Gastroesophageal sphincter (tissue), 4 donors: ENCODE measurements at regions not wholly inside any gene's neighbourhood (a gene's known extent, or its start where the extent isn't known, plus 50 kb on each side); places are given as distances from the start of the nearest gene placed in this dataset.

Experiments used
- ATAC-seq: fragments of 150-250 bp; one replicate; pipeline ENCODE4 v1.9.1; 2016; ENCODE audit warnings: mild to moderate bottlenecking, moderate library complexity
- H3K27ac ChIP-seq, 4 donors: fragments of 200-600 bp; sonication (generic) in 3 of 4; 1 replicate in 3 of 4; 2 replicates in 1 of 4; pipeline ENCODE4 v1.5.1; 2016 to 2019
- H3K27me3 ChIP-seq: fragments of 200-600 bp; sonication (generic); one replicate; pipeline ENCODE4 v1.5.1; 2019
- H3K36me3 ChIP-seq, 2 donors: fragments of 200-600 bp; sonication (generic); one replicate each; pipeline ENCODE4 v1.5.1; 2019; ENCODE audit warnings: control low read depth in 1 of 2
- H3K4me1 ChIP-seq, 3 donors: fragments of 200-600 bp; sonication (generic); 1 replicate in 2 of 3; 2 replicates in 1 of 3; pipeline ENCODE4 v1.5.1; 2016 to 2019; ENCODE audit warnings: control low read depth in 2 of 3
- H3K4me3 ChIP-seq, 2 donors: fragments of 200-600 bp; sonication (generic); one replicate each; pipeline ENCODE4 v1.5.1; 2019; ENCODE audit warnings: mild to moderate bottlenecking in 1 of 2, moderate library complexity in 1 of 2
- H3K9me3 ChIP-seq, 3 donors: fragments of 200-600 bp; sonication (generic); one replicate each; pipeline ENCODE4 v1.5.1; 2017 to 2019; ENCODE audit warnings: control low read depth in 2 of 3
- CTCF ChIP-seq, 4 experiments: fragments of 200-600 bp in 2 of 4; fragments of 450-650 bp in 2 of 4; sonication (generic) in 1 of 4; IDR thresholded peaks; one replicate each; pipeline ENCODE4 v1.5.1; 2017 to 2019; ENCODE audit warnings: antibody characterized with exemption in 4 of 4, mild to moderate bottlenecking in 2 of 4, moderate library complexity in 2 of 4
- EP300 ChIP-seq: sonication (generic); formaldehyde crosslinking; IDR thresholded peaks from one replicate; pipeline ENCODE4 v1.6.1; 2017; ENCODE audit warnings: antibody characterized with exemption, mild to moderate bottlenecking
- POLR2A ChIP-seq, 2 donors: fragments of 450-650 bp; IDR thresholded peaks; one replicate each; pipeline ENCODE4 v1.6.1; 2017; ENCODE audit warnings: antibody characterized with exemption in 2 of 2, mild to moderate bottlenecking in 2 of 2, moderate library complexity in 1 of 2
- POLR2AphosphoS5 ChIP-seq: sonication (generic); formaldehyde crosslinking; IDR thresholded peaks from one replicate; pipeline ENCODE4 v1.6.1; 2017; ENCODE audit warnings: antibody characterized with exemption
- WGBS, 2 donors: methylation state at CpG; one replicate each; pipeline ENCODE4 v1.1.5; 2018; ENCODE audit warnings: low coverage in 1 of 2; 5-methylcytosine and 5-hydroxymethylcytosine counted together

GRCh38 chr15:62631076-62631724 is 411.3 kb upstream of the TPM1 start:
- WGBS, 2 donors, result 100% methylated on average over 1 to 2 of the region's 2 CpGs
- Histone ChIP-seq H3K9me3 (no peaks in the 10 kb centered on the region), H3K4me3 (no peak overlapping the region), H3K27me3 (no peaks in the 10 kb centered on the region), H3K4me1 (no peaks in the 10 kb centered on the region), H3K36me3 (no peaks in the 10 kb centered on the region), H3K27ac (no peak overlapping the region)
- ATAC-seq, result no peak
- TF ChIP-seq POLR2A (IDR thresholded peaks at IDR 0.05) (no peak), EP300 (no peak)

GRCh38 chr15:62636823-62637573 is 405.5 kb upstream of the TPM1 start:
- Histone ChIP-seq H3K27ac (no peak overlapping the region), H3K4me3 (no peak overlapping the region), H3K9me3 (no peaks in the 10 kb centered on the region), H3K36me3 (no peaks in the 10 kb centered on the region), H3K4me1 (no peaks in the 10 kb centered on the region), H3K27me3 (no peaks in the 10 kb centered on the region)
- 75 to 92% methylated on average over 3 to 8 of the region's 9 CpGs for WGBS, 2 donors
- TF ChIP-seq EP300, result no peak
- no peak for TF ChIP-seq POLR2AphosphoS5
- no peak for TF ChIP-seq CTCF (IDR thresholded peaks at IDR 0.05)
- no peak for TF ChIP-seq POLR2A (IDR thresholded peaks at IDR 0.05)
- ATAC-seq, result no peak

- no peaks in the 10 kb centered on the region for H3K9me3 ChIP-seq
- no peak overlapping the region for H3K27ac ChIP-seq
- H3K36me3 ChIP-seq, result no peaks in the 10 kb centered on the region
- no peak for ATAC-seq
- no peaks in the 10 kb centered on the region for H3K27me3 ChIP-seq
- TF ChIP-seq POLR2A (IDR thresholded peaks at IDR 0.05), result no peak
- TF ChIP-seq CTCF (IDR thresholded peaks at IDR 0.05), result no peak
- no peak for TF ChIP-seq EP300
- TF ChIP-seq POLR2AphosphoS5, result no peak
- H3K4me1 ChIP-seq, result no peaks in the 10 kb centered on the region
- 70 to 83% methylated on average over 2 to 4 of the region's 5 CpGs for WGBS, 2 donors
- H3K4me3 ChIP-seq, result no peak overlapping the region
Observed at GRCh38 chr15:62637574-62637897, 405.0 kb upstream of the TPM1 start.

GRCh38 chr15:62637950-62638619 is 404.5 kb upstream of the TPM1 start:
- Histone ChIP-seq H3K27ac (no peak overlapping the region), H3K4me3 (no peak overlapping the region), H3K9me3 (no peaks in the 10 kb centered on the region), H3K4me1 (no peaks in the 10 kb centered on the region), H3K27me3 (no peaks in the 10 kb centered on the region), H3K36me3 (no peaks in the 10 kb centered on the region)
- ATAC-seq, result no peak
- WGBS, 2 donors, result 89 to 97% methylated on average over 7 of the region's 8 CpGs
- TF ChIP-seq EP300, result no peak
- TF ChIP-seq POLR2A (IDR thresholded peaks at IDR 0.05), result no peak
- no peak for TF ChIP-seq CTCF (IDR thresholded peaks at IDR 0.05)

GRCh38 chr15:62639432-62639831 is 403.1 kb upstream of the TPM1 start:
- H3K4me3 ChIP-seq, result no peak overlapping the region
- H3K27ac ChIP-seq, result no peak overlapping the region
- TF ChIP-seq EP300, result no peak
- no peak for TF ChIP-seq CTCF (IDR thresholded peaks at IDR 0.05)
- TF ChIP-seq POLR2A (IDR thresholded peaks at IDR 0.05), result no peak
- TF ChIP-seq POLR2AphosphoS5, result no peak
- no peaks in the 10 kb centered on the region for H3K36me3 ChIP-seq
- ATAC-seq, result no peak
- WGBS, 2 donors, result 67 to 92% methylated on average over 1 to 2 of the region's 4 CpGs
- no peaks in the 10 kb centered on the region for H3K27me3 ChIP-seq
- peaks cover 0 to 4% (median 0%) of the 10 kb centered on the region in 3 donors for H3K4me1 ChIP-seq
- no peaks in the 10 kb centered on the region for H3K9me3 ChIP-seq
